ENCODE measurements at regions not wholly inside any gene's neighbourhood (a gene's known extent, or its start where the extent isn't known, plus 50 kb on each side); places are given as distances from the start of the nearest gene placed in this dataset.
"Not testable (repeated sequence)": the region's sequence is repeated elsewhere in the genome, so short reads cannot be mapped to it uniquely, and the experiment has no call there.

- no peaks in the 10 kb centered on the region for H3K4me1 ChIP-seq (ENCODE audit: control insufficient read depth in 1 of 2, insufficient read depth in 2 of 2, low read length in 2 of 2)
- intact Hi-C loops (cut with micrococcal nuclease) = no loop called here
- no peaks in the 10 kb centered on the region for H4K20me1 ChIP-seq (ENCODE audit: insufficient read depth, low read length)
- no peak for TF ChIP-seq CTCF (IDR thresholded peaks at IDR 0.05)
- no peaks in the 10 kb centered on the region for H3K9me3 ChIP-seq (replicated peaks in 1 of 2; ENCODE audit: control insufficient read depth in 1 of 2, insufficient read depth in 1 of 2, low read length in 2 of 2)
- no peak overlapping the region for H3K4me3 Mint-ChIP-seq
- peaks cover 0 to 2% (median 0%) of the 10 kb centered on the region in 7 donors for H3K9me3 Mint-ChIP-seq
- no peaks in the 10 kb centered on the region for H3K36me3 ChIP-seq (replicated peaks in 1 of 2; ENCODE audit: control insufficient read depth in 1 of 2, insufficient read depth in 2 of 2, low read length in 2 of 2)
- no peak overlapping the region for H3K4me3 ChIP-seq (replicated peaks in 1 of 3; ENCODE audit: low read depth in 2 of 3, low read length in 3 of 3)
- H3K27ac Mint-ChIP-seq = no peak overlapping the region
- no peak overlapping the region for H3K9ac ChIP-seq (ENCODE audit: insufficient read depth, low read length, poor library complexity, severe bottlenecking)
- no peak overlapping the region for H2AFZ ChIP-seq (ENCODE audit: insufficient read depth, low read depth, low read length, poor library complexity, severe bottlenecking)
- DNase-seq = no peak
- no peaks in the 10 kb centered on the region for H3K27me3 ChIP-seq (ENCODE audit: control insufficient read depth in 2 of 2, insufficient read depth in 2 of 2, low read length in 2 of 2)
- no peaks in the 10 kb centered on the region for H3K4me1 Mint-ChIP-seq
- no peak overlapping the region for H3K4me2 ChIP-seq (replicated peaks; ENCODE audit: extremely low read depth, low read length, poor library complexity, severe bottlenecking)
- H3K79me2 ChIP-seq (ENCODE audit: insufficient read depth, low read length) = no peaks in the 10 kb centered on the region
- no peak overlapping the region for H3K27ac ChIP-seq (ENCODE audit: low read depth in 1 of 2, low read length in 2 of 2)
- peaks cover 3 to 6% (median 4%) of the 10 kb centered on the region in 3 donors for H3K27me3 Mint-ChIP-seq (ENCODE audit: low read depth in 3 of 3)
- no peaks in the 10 kb centered on the region for H3K36me3 Mint-ChIP-seq
- WGBS (ENCODE audit: insufficient coverage) = no CpG with 5 or more reads among the region's 2 CpGs
Measured at GRCh38 chr17:30580916-30581315, 103.7 kb downstream of the GOSR1 start.

GRCh38 chr17:30579610-30580315 lies 102.6 kb downstream of the GOSR1 start:
- Mint-ChIP-seq H3K4me1 (no peaks in the 10 kb centered on the region), H3K9me3 (peaks cover 0 to 2% (median 0%) of the 10 kb centered on the region in 7 donors), H3K36me3 (no peaks in the 10 kb centered on the region), H3K27ac (no peak overlapping the region), H3K4me3 (no peak overlapping the region), H3K27me3 (ENCODE audit: low read depth in 3 of 3) (peaks cover 2 to 6% (median 4%) of the 10 kb centered on the region in 3 donors)
- Histone ChIP-seq H4K20me1 (ENCODE audit: insufficient read depth, low read length) (no peaks in the 10 kb centered on the region), H2AFZ (ENCODE audit: insufficient read depth, low read depth, low read length, poor library complexity, severe bottlenecking) (no peak overlapping the region), H3K9me3 (replicated peaks in 1 of 2; ENCODE audit: control insufficient read depth in 1 of 2, insufficient read depth in 1 of 2, low read length in 2 of 2) (no peaks in the 10 kb centered on the region), H3K4me2 (replicated peaks; ENCODE audit: extremely low read depth, low read length, poor library complexity, severe bottlenecking) (no peak overlapping the region), H3K79me2 (ENCODE audit: insufficient read depth, low read length) (no peaks in the 10 kb centered on the region), H3K9ac (ENCODE audit: insufficient read depth, low read length, poor library complexity, severe bottlenecking) (no peak overlapping the region), H3K4me1 (ENCODE audit: control insufficient read depth in 1 of 2, insufficient read depth in 2 of 2, low read length in 2 of 2) (no peaks in the 10 kb centered on the region), H3K27ac (ENCODE audit: low read depth in 1 of 2, low read length in 2 of 2) (no peak overlapping the region), H3K36me3 (replicated peaks in 1 of 2; ENCODE audit: control insufficient read depth in 1 of 2, insufficient read depth in 2 of 2, low read length in 2 of 2) (no peaks in the 10 kb centered on the region), H3K4me3 (replicated peaks in 1 of 3; ENCODE audit: low read depth in 2 of 3, low read length in 3 of 3) (no peak overlapping the region), H3K27me3 (ENCODE audit: control insufficient read depth in 2 of 2, insufficient read depth in 2 of 2, low read length in 2 of 2) (no peaks in the 10 kb centered on the region)
- intact Hi-C loops (cut with micrococcal nuclease) = no loop called here
- DNase-seq = no peak
- no peak for TF ChIP-seq CTCF (IDR thresholded peaks at IDR 0.05)
- WGBS (ENCODE audit: insufficient coverage) = 94% methylated on average over 3 of the region's 5 CpGs

- not testable (repeated sequence) for H3K4me3 Mint-ChIP-seq
Measured at GRCh38 chr17:30578015-30578717, 101.0 kb downstream of the GOSR1 start.

More at GRCh38 chr17:30578015-30578717, 101.0 kb downstream of the GOSR1 start:
- H4K20me1 ChIP-seq (ENCODE audit: insufficient read depth, low read length); H3K4me1 ChIP-seq (ENCODE audit: control insufficient read depth in 1 of 2, insufficient read depth in 2 of 2, low read length in 2 of 2); DNase-seq; H3K4me3 ChIP-seq (replicated peaks in 1 of 3; ENCODE audit: low read depth in 2 of 3, low read length in 3 of 3); H3K79me2 ChIP-seq (ENCODE audit: insufficient read depth, low read length); intact Hi-C loops (cut with micrococcal nuclease); H3K27ac Mint-ChIP-seq; H2AFZ ChIP-seq (ENCODE audit: insufficient read depth, low read depth, low read length, poor library complexity, severe bottlenecking); H3K27ac ChIP-seq (ENCODE audit: low read depth in 1 of 2, low read length in 2 of 2); H3K9me3 ChIP-seq (replicated peaks in 1 of 2; ENCODE audit: control insufficient read depth in 1 of 2, insufficient read depth in 1 of 2, low read length in 2 of 2); H3K27me3 Mint-ChIP-seq (ENCODE audit: low read depth in 3 of 3); H3K27me3 ChIP-seq (ENCODE audit: control insufficient read depth in 2 of 2, insufficient read depth in 2 of 2, low read length in 2 of 2); H3K9ac ChIP-seq (ENCODE audit: insufficient read depth, low read length, poor library complexity, severe bottlenecking); H3K4me1 Mint-ChIP-seq; H3K36me3 ChIP-seq (replicated peaks in 1 of 2; ENCODE audit: control insufficient read depth in 1 of 2, insufficient read depth in 2 of 2, low read length in 2 of 2); H3K4me2 ChIP-seq (replicated peaks; ENCODE audit: extremely low read depth, low read length, poor library complexity, severe bottlenecking); H3K9me3 Mint-ChIP-seq; H3K36me3 Mint-ChIP-seq: not testable (repeated sequence)
- WGBS (ENCODE audit: insufficient coverage) = 90% methylated on average over 4 of the region's 9 CpGs
